Keratinocyte (primary cell): ENCODE measurements at regions not wholly inside any gene's neighbourhood (a gene's known extent, or its start where the extent isn't known, plus 50 kb on each side); places are given as distances from the start of the nearest gene placed in this dataset.

Source experiments
- EZH2 ChIP-seq: IDR thresholded peaks from one replicate; pipeline ENCODE4 v1.6.1; 2012; ENCODE audit warnings: inconsistent platforms, mild to moderate bottlenecking, low read length, moderate library complexity
- TF ChIP-seq, protein P1 (sequence below), 3 experiments: IDR thresholded peaks in 1 of 3; conservative IDR thresholded peaks in 1 of 3; optimal IDR thresholded peaks in 1 of 3; 2 replicates in 2 of 3; 3 replicates in 1 of 3; pipeline versions ENCODE3 to v1.5.1; 2011; ENCODE audit warnings: low read length in 3 of 3, mild to moderate bottlenecking in 3 of 3, moderate library complexity in 2 of 3, control low read depth in 1 of 3, inconsistent platforms in 1 of 3; ENCODE audit not compliant: insufficient read depth in 2 of 3; ENCODE audit errors: extremely low read depth in 1 of 3

DNA sequence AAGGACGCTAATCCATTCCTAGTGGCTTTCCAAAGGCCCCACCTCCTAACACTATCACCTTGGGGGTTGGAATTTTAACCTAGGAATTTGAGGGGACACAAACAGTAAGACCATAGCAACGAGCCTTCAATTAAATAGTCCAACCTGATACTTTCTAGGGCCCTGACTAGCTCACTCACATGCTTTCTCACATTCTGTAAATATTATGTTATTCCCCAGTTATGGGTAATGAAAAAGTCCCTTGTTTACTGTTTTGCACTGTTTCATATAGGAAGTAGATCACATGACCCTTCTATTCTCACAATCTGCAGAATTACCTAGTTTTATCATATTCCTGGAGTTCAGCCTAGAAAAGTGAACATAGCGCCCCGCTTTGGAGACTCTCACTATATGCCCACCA is 1212.1 kb upstream of the ACVR2A start:
- TF ChIP-seq, protein P1, sequence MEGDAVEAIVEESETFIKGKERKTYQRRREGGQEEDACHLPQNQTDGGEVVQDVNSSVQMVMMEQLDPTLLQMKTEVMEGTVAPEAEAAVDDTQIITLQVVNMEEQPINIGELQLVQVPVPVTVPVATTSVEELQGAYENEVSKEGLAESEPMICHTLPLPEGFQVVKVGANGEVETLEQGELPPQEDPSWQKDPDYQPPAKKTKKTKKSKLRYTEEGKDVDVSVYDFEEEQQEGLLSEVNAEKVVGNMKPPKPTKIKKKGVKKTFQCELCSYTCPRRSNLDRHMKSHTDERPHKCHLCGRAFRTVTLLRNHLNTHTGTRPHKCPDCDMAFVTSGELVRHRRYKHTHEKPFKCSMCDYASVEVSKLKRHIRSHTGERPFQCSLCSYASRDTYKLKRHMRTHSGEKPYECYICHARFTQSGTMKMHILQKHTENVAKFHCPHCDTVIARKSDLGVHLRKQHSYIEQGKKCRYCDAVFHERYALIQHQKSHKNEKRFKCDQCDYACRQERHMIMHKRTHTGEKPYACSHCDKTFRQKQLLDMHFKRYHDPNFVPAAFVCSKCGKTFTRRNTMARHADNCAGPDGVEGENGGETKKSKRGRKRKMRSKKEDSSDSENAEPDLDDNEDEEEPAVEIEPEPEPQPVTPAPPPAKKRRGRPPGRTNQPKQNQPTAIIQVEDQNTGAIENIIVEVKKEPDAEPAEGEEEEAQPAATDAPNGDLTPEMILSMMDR (optimal IDR thresholded peaks at IDR 0.05 in 1 of 3, IDR thresholded peaks at IDR 0.05 in 1 of 3, conservative IDR thresholded peaks at IDR 0.05 in 1 of 3; ENCODE audit: extremely low read depth in 1 of 3, insufficient read depth in 2 of 3, low read length in 3 of 3) = no peak
- no peak for TF ChIP-seq EZH2
